C4-2B (cell line): ENCODE measurements at regions not wholly inside any gene's neighbourhood (a gene's known extent, or its start where the extent isn't known, plus 50 kb on each side); places are given as distances from the start of the nearest gene placed in this dataset.

Experiments
- H3K27ac ChIP-seq: fragments of 450-650 bp; 2 replicates; pipeline ENCODE4 v1.5.1; 2017
- CTCF ChIP-seq: fragments of 450-650 bp; conservative IDR thresholded peaks from 2 replicates; pipeline ENCODE4 v1.5.1; 2017; ENCODE audit warnings: mild to moderate bottlenecking
- ZFX ChIP-seq: fragments of 450-650 bp; IDR thresholded peaks from 2 replicates; pipeline ENCODE4 v1.6.1; 2017

- no peak for TF ChIP-seq CTCF
- no peak for TF ChIP-seq ZFX
- H3K27ac ChIP-seq, result no peak overlapping the region
Measured at GRCh38 chr19:13712767-13713201, 51.5 kb upstream of the MRI1 start.

DNA sequence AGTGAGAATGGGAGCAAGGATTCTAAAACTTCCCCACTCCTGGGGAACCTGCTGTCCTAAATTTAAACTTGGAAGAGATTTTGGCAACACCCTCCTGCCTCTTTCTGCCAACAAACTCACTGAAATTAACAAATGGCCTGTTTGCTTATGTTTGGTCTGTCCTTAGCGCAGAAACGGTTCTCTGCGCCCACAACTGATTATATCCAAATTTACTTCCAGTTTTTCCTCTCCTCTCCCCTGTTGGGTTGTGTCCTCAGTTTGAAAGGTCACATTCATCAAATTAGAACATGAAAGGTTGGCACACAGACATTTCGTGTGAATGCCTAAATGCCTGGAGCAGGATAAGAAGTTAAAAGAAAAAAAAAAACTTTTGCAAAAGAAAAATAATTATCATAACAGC is 56.4 kb upstream of the MRI1 start:
- no peak for TF ChIP-seq CTCF
- no peak for TF ChIP-seq ZFX
- H3K27ac ChIP-seq, result no peak overlapping the region

- no peak overlapping the region for H3K27ac ChIP-seq
- no peak for TF ChIP-seq CTCF
- no peak for TF ChIP-seq ZFX
Measured at GRCh38 chr19:13705928-13706447, 58.3 kb upstream of the MRI1 start.

DNA sequence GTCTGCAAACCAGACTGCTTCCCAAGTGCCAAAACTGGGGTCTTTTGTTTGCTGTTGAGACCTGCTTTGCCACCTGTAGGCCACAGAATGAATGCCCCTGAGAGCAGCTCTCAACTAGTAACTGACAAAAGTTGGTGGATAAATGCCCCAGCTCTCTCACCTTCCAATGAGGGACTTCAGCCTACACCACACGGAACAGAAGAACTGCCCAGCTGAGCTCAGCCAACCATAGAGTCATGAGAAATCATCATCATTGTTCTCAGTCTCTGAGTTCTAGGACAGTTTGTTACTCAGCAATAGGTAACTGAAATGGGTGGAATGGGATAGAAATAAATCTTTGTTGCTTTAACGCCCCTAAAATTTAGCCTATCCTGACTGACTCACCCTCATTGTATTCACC is 59.1 kb upstream of the MRI1 start:
- H3K27ac ChIP-seq, result no peak overlapping the region
- TF ChIP-seq ZFX, result no peak
- no peak for TF ChIP-seq CTCF

DNA sequence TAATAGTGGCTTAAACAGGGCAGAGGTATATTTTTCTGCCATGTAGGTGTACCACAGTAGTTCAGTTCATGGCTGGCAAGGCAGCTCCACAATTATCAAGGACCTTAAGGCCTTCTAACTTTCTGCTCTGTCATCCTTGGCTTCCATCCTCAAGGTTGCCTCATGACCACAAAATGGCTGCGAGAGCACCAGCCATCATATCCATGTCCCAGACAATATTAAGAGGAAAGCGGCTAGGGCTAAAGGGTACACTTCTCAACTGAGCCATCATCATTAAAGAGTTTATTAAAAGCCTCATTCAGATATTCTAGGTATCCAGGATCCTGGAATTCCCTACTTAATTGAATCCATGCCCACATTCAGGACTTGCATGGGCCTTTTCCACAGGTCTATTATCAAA is 62.7 kb upstream of the MRI1 start:
- no peak overlapping the region for H3K27ac ChIP-seq
- TF ChIP-seq CTCF (no peak), ZFX (no peak)

- no peak overlapping the region for H3K27ac ChIP-seq
- TF ChIP-seq ZFX (no peak), CTCF (no peak)
Measured at GRCh38 chr19:13700621-13701020, 63.7 kb upstream of the MRI1 start.

- no peak for TF ChIP-seq ZFX
- no peak for TF ChIP-seq CTCF
- H3K27ac ChIP-seq, result no peak overlapping the region
Measured at GRCh38 chr19:13699786-13700185, 64.5 kb upstream of the MRI1 start.
